ENCODE measurements at regions not wholly inside any gene's neighbourhood (a gene's known extent, or its start where the extent isn't known, plus 50 kb on each side); places are given as distances from the start of the nearest gene placed in this dataset.

- no peak for DNase-seq (ENCODE audit: low spot score)
- no peaks in the 10 kb centered on the region for H3K4me1 ChIP-seq (replicated peaks)
- H3K36me3 ChIP-seq, result no peaks in the 10 kb centered on the region
- H3K9me3 ChIP-seq, result no peaks in the 10 kb centered on the region
- no peaks in the 10 kb centered on the region for H3K27me3 ChIP-seq (replicated peaks; ENCODE audit: insufficient read depth)
- intact Hi-C loops (cut with DNase I), result no loop called here
- 42% methylated on average over 4 of the region's 4 CpGs for WGBS
- TF ChIP-seq POLR2A (IDR thresholded peaks at IDR 0.05), result no peak
- TF ChIP-seq CTCF (IDR thresholded peaks at IDR 0.05), result no peak
- no peak for TF ChIP-seq POLR2AphosphoS5 (IDR thresholded peaks at IDR 0.05)
- H3K27ac ChIP-seq, result no peak overlapping the region
- H3K4me3 ChIP-seq, result no peak overlapping the region
Observed at GRCh38 chr1:55427606-55428005, 212.4 kb upstream of the USP24 start.

DNA sequence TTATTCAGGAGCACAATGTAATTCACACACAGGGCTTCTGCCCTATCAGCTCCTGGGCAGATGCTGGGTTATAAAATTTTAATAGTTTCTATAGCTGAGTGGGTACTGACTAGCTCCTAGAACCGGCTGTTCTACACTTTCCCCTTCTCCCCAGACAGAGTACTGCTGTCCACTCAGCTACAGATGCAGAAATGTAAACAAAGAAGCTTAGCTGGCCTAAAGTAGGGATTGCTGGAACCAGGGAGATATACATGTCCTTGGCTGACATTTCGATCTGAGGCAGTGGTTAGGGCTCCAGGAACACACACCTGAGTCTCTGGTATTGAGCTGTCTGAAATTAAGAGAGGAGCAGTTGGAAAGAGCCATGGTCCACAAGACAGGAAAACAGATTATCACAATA is 211.5 kb upstream of the USP24 start:
- no peak overlapping the region for H3K27ac ChIP-seq
- no peaks in the 10 kb centered on the region for H3K36me3 ChIP-seq
- H3K4me3 ChIP-seq, result no peak overlapping the region
- no peak for DNase-seq (ENCODE audit: low spot score)
- TF ChIP-seq POLR2AphosphoS5 (IDR thresholded peaks at IDR 0.05) (no peak), POLR2A (IDR thresholded peaks at IDR 0.05) (no peak), CTCF (IDR thresholded peaks at IDR 0.05) (no peak)
- 42% methylated on average over 2 of the region's 2 CpGs for WGBS
- no peaks in the 10 kb centered on the region for H3K9me3 ChIP-seq
- no peaks in the 10 kb centered on the region for H3K4me1 ChIP-seq (replicated peaks)
- H3K27me3 ChIP-seq (replicated peaks; ENCODE audit: insufficient read depth), result no peaks in the 10 kb centered on the region
- intact Hi-C loops (cut with DNase I), result no loop called here

DNA sequence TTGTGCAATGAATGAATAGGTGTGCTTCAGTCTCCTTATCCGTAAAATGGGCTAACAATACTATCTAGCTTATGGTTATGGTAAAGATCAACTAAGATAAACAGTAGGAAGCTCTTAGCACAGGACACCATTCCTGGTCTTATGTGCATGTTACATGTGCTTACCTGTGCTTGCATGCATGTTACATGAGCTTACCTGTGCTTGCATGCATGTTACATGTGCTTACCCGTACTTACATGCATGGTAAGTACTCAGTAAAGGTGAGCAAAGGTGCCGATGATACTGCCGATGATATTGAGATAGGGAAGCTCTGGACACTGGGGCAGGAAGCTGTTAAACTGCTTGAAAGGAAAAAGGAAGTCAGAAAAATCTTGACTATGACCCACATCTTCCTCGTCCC is 211.0 kb upstream of the USP24 start:
- Histone ChIP-seq H3K4me1 (replicated peaks) (no peaks in the 10 kb centered on the region), H3K36me3 (no peaks in the 10 kb centered on the region), H3K9me3 (no peaks in the 10 kb centered on the region), H3K4me3 (no peak overlapping the region), H3K27me3 (replicated peaks; ENCODE audit: insufficient read depth) (no peaks in the 10 kb centered on the region), H3K27ac (no peak overlapping the region)
- intact Hi-C loops (cut with DNase I), result no loop called here
- TF ChIP-seq POLR2AphosphoS5 (IDR thresholded peaks at IDR 0.05), result no peak
- no peak for TF ChIP-seq POLR2A (IDR thresholded peaks at IDR 0.05)
- no peak for TF ChIP-seq CTCF (IDR thresholded peaks at IDR 0.05)
- no peak for DNase-seq (ENCODE audit: low spot score)
- WGBS, result 66% methylated on average over 5 of the region's 5 CpGs

GRCh38 chr1:55425310-55425930 is 210.3 kb upstream of the USP24 start:
- Histone ChIP-seq H3K36me3 (no peaks in the 10 kb centered on the region), H3K9me3 (no peaks in the 10 kb centered on the region), H3K27ac (no peak overlapping the region), H3K4me3 (no peak overlapping the region), H3K4me1 (replicated peaks) (no peaks in the 10 kb centered on the region), H3K27me3 (replicated peaks; ENCODE audit: insufficient read depth) (no peaks in the 10 kb centered on the region)
- TF ChIP-seq CTCF (IDR thresholded peaks at IDR 0.05) (no peak), POLR2A (IDR thresholded peaks at IDR 0.05) (no peak), POLR2AphosphoS5 (IDR thresholded peaks at IDR 0.05) (no peak)
- DNase-seq (ENCODE audit: low spot score), result no peak
- intact Hi-C loops (cut with DNase I), result no loop called here
- WGBS, result 91% methylated on average over 9 of the region's 9 CpGs

- no peaks in the 10 kb centered on the region for H3K36me3 ChIP-seq
- no peaks in the 10 kb centered on the region for H3K27me3 ChIP-seq (replicated peaks; ENCODE audit: insufficient read depth)
- intact Hi-C loops (cut with DNase I), result no loop called here
- DNase-seq (ENCODE audit: low spot score), result no peak
- H3K4me1 ChIP-seq (replicated peaks), result no peaks in the 10 kb centered on the region
- H3K27ac ChIP-seq, result no peak overlapping the region
- no peaks in the 10 kb centered on the region for H3K9me3 ChIP-seq
- TF ChIP-seq POLR2A (IDR thresholded peaks at IDR 0.05), result no peak
- 58% methylated on average over 1 of the region's 1 CpG for WGBS
- no peak overlapping the region for H3K4me3 ChIP-seq
Observed at GRCh38 chr1:55423376-55423775, 208.2 kb upstream of the USP24 start.

Data from prostate gland (tissue), 2 donors.